ENCODE measurements at regions not wholly inside any gene's neighbourhood (a gene's known extent, or its start where the extent isn't known, plus 50 kb on each side); places are given as distances from the start of the nearest gene placed in this dataset.

- no peak for TF ChIP-seq EZH2phosphoT487 (conservative IDR thresholded peaks at IDR 0.05; ENCODE audit: low read length)
- TF ChIP-seq, protein P1, sequence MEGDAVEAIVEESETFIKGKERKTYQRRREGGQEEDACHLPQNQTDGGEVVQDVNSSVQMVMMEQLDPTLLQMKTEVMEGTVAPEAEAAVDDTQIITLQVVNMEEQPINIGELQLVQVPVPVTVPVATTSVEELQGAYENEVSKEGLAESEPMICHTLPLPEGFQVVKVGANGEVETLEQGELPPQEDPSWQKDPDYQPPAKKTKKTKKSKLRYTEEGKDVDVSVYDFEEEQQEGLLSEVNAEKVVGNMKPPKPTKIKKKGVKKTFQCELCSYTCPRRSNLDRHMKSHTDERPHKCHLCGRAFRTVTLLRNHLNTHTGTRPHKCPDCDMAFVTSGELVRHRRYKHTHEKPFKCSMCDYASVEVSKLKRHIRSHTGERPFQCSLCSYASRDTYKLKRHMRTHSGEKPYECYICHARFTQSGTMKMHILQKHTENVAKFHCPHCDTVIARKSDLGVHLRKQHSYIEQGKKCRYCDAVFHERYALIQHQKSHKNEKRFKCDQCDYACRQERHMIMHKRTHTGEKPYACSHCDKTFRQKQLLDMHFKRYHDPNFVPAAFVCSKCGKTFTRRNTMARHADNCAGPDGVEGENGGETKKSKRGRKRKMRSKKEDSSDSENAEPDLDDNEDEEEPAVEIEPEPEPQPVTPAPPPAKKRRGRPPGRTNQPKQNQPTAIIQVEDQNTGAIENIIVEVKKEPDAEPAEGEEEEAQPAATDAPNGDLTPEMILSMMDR (IDR thresholded peaks at IDR 0.05; ENCODE audit: insufficient read depth, low read length, poor library complexity, severe bottlenecking) = no peak
Measured at GRCh38 chr2:118519511-118519910, 327.9 kb downstream of the EN1 start.

All from SU-DHL-6 (cell line).